SHP77 (cell line): ENCODE measurements at regions not wholly inside any gene's neighbourhood (a gene's known extent, or its start where the extent isn't known, plus 50 kb on each side); places are given as distances from the start of the nearest gene placed in this dataset.

ENCODE experiments used
- DNase-seq, 2 experiments: peaks; one replicate each; lab custom pipeline; 2025; lab: John Stamatoyannopoulos, UW

GRCh38 chr6:168228676-168229367, 90.8 kb downstream of the DACT2 start:
- no peak for DNase-seq

- no peak for DNase-seq
Observed at GRCh38 chr6:168227840-168228239, 91.7 kb downstream of the DACT2 start.

GRCh38 chr6:168226902-168227318, 92.7 kb downstream of the DACT2 start:
- no peak for DNase-seq

- no peak for DNase-seq
Observed at GRCh38 chr6:168226061-168226752, 93.4 kb downstream of the DACT2 start.

- no peak for DNase-seq
Observed at GRCh38 chr6:168225471-168225911, 94.1 kb downstream of the DACT2 start.

GRCh38 chr6:168223755-168224154, 95.8 kb downstream of the DACT2 start:
- no peak for DNase-seq

- DNase-seq: no peak
Observed at GRCh38 chr6:168223150-168223549, 96.4 kb downstream of the DACT2 start.

GRCh38 chr6:168222115-168223043, 97.2 kb downstream of the DACT2 start:
- DNase-seq: no peak

- DNase-seq: no peak
Observed at GRCh38 chr6:168221497-168222079, 98.0 kb downstream of the DACT2 start.

- no peak for DNase-seq
Observed at GRCh38 chr6:168221000-168221399, 98.6 kb downstream of the DACT2 start.

- DNase-seq: no peak
Observed at GRCh38 chr6:168219804-168220203, 99.8 kb downstream of the DACT2 start.

- DNase-seq: no peak
Observed at GRCh38 chr6:168218785-168219566, 100.6 kb downstream of the DACT2 start.

- no peak for DNase-seq
Observed at GRCh38 chr6:168217880-168218537, 101.6 kb downstream of the DACT2 start.

- no peak for DNase-seq
Observed at GRCh38 chr6:168217216-168217879, 102.2 kb downstream of the DACT2 start.

- no peak for DNase-seq
Observed at GRCh38 chr6:168216751-168217191, 102.8 kb downstream of the DACT2 start.

- DNase-seq: no peak
Observed at GRCh38 chr6:168216117-168216516, 103.5 kb downstream of the DACT2 start.

GRCh38 chr6:168215121-168215808, 104.3 kb downstream of the DACT2 start:
- DNase-seq: no peak

GRCh38 chr6:168214586-168215104, 104.9 kb downstream of the DACT2 start:
- no peak for DNase-seq

GRCh38 chr6:168213121-168213524, 106.5 kb downstream of the DACT2 start:
- DNase-seq: no peak
